Panc1 (cell line): ENCODE measurements at regions not wholly inside any gene's neighbourhood (a gene's known extent, or its start where the extent isn't known, plus 50 kb on each side); places are given as distances from the start of the nearest gene placed in this dataset.

Experiments used
- POLR2AphosphoS5 ChIP-seq: IDR thresholded peaks from 2 replicates; pipeline ENCODE4 v1.6.1; 2012; ENCODE audit warnings: mild to moderate bottlenecking, low read depth, low read length, moderate library complexity
- REST ChIP-seq, 2 experiments: IDR thresholded peaks; 2 replicates each; pipeline ENCODE4 v1.6.1; 2011 to 2012; ENCODE audit warnings: low read depth in 2 of 2, control low read depth in 1 of 2, low read length in 1 of 2, mild to moderate bottlenecking in 1 of 2, moderate library complexity in 1 of 2; ENCODE audit not compliant: insufficient read depth in 1 of 2
- SIN3A ChIP-seq: IDR thresholded peaks from 2 replicates; pipeline ENCODE4 v1.6.1; 2012; ENCODE audit warnings: low read depth, mild to moderate bottlenecking, low read length, moderate library complexity, borderline replicate concordance; ENCODE audit not compliant: insufficient read depth
- TF ChIP-seq, protein P1 (sequence below): fragments of 450-650 bp; IDR thresholded peaks from 2 replicates; pipeline ENCODE4 v1.5.1; 2017; ENCODE audit warnings: mild to moderate bottlenecking

DNA sequence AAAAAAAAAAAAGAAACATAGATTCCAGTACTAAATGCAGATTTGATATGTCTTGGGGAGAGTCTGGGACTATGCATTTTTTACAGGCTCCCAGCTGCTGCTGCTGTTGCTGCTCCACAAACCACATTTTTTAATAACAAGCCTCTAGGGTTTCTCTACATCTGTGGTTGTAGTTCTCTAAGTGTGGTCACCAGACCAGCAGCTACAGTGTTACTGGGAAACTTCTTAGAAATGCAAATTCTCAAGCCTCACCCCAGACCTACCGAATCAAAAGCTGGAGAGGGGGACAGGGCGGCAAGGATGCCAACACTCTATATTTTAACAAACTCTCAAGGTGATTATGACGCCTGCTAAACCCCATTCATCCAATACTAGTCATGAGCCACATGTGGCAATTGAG, 293.4 kb upstream of the PTGER4 start:
- TF ChIP-seq, protein P1, sequence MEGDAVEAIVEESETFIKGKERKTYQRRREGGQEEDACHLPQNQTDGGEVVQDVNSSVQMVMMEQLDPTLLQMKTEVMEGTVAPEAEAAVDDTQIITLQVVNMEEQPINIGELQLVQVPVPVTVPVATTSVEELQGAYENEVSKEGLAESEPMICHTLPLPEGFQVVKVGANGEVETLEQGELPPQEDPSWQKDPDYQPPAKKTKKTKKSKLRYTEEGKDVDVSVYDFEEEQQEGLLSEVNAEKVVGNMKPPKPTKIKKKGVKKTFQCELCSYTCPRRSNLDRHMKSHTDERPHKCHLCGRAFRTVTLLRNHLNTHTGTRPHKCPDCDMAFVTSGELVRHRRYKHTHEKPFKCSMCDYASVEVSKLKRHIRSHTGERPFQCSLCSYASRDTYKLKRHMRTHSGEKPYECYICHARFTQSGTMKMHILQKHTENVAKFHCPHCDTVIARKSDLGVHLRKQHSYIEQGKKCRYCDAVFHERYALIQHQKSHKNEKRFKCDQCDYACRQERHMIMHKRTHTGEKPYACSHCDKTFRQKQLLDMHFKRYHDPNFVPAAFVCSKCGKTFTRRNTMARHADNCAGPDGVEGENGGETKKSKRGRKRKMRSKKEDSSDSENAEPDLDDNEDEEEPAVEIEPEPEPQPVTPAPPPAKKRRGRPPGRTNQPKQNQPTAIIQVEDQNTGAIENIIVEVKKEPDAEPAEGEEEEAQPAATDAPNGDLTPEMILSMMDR, result no peak
- TF ChIP-seq POLR2AphosphoS5 (no peak), REST (IDR thresholded peaks at IDR 0.05; ENCODE audit: insufficient read depth in 1 of 2, low read depth in 2 of 2, low read length in 1 of 2) (no peak), SIN3A (no peak)
